ENCODE measurements at regions not wholly inside any gene's neighbourhood (a gene's known extent, or its start where the extent isn't known, plus 50 kb on each side); places are given as distances from the start of the nearest gene placed in this dataset.

- DNase-seq (no peak), ATAC-seq (no peak)
- no peaks in the 10 kb centered on the region for H3K4me1 Mint-ChIP-seq
- no peaks in the 10 kb centered on the region for H3K36me3 Mint-ChIP-seq
- H3K9me3 Mint-ChIP-seq = peaks cover 0 to 34% (median 7%) of the 10 kb centered on the region in 9 donors
- H3K27me3 Mint-ChIP-seq = peaks cover 0 to 4% (median 0%) of the 10 kb centered on the region in 5 donors
- POLR2A ChIA-PET = no interaction called here
- H3K4me3 Mint-ChIP-seq = no peak overlapping the region
- H3K27ac Mint-ChIP-seq = no peak overlapping the region
Observed at GRCh38 chr4:116516711-116517110, 568.7 kb downstream of the TRAM1L1 start.

- peaks cover 0 to 4% (median 0%) of the 10 kb centered on the region in 5 donors for H3K27me3 Mint-ChIP-seq
- H3K27ac Mint-ChIP-seq = no peak overlapping the region
- POLR2A ChIA-PET = no interaction called here
- no peaks in the 10 kb centered on the region for H3K4me1 Mint-ChIP-seq
- no peaks in the 10 kb centered on the region for H3K36me3 Mint-ChIP-seq
- H3K9me3 Mint-ChIP-seq = peaks cover 0 to 34% (median 7%) of the 10 kb centered on the region in 9 donors
- no peak for ATAC-seq
- DNase-seq = no peak
- H3K4me3 Mint-ChIP-seq = no peak overlapping the region
Observed at GRCh38 chr4:116515959-116516358, 569.4 kb downstream of the TRAM1L1 start.

- Mint-ChIP-seq H3K9me3 (peaks cover 0 to 11% (median 5%) of the 10 kb centered on the region in 9 donors), H3K4me1 (no peaks in the 10 kb centered on the region), H3K27ac (no peak overlapping the region), H3K27me3 (peaks cover 0 to 4% (median 0%) of the 10 kb centered on the region in 5 donors), H3K36me3 (no peaks in the 10 kb centered on the region), H3K4me3 (no peak overlapping the region)
- ATAC-seq (no peak), DNase-seq (no peak)
- POLR2A ChIA-PET = interaction anchor here (0.5 kb wide), 1 partner anchor 13 kb away, joined by 4 read pairs; no protein-coding TSS in a partner anchor
Observed at GRCh38 chr4:116512552-116512951, 572.8 kb downstream of the TRAM1L1 start.

- POLR2A ChIA-PET = no interaction called here
- Mint-ChIP-seq H3K9me3 (peaks cover 0 to 12% (median 3%) of the 10 kb centered on the region in 9 donors), H3K4me1 (no peaks in the 10 kb centered on the region), H3K27me3 (no peaks in the 10 kb centered on the region), H3K4me3 (no peak overlapping the region), H3K27ac (no peak overlapping the region), H3K36me3 (no peaks in the 10 kb centered on the region)
- DNase-seq = no peak
- no peak for ATAC-seq
Observed at GRCh38 chr4:116501954-116502353, 583.4 kb downstream of the TRAM1L1 start.

GRCh38 chr4:116500225-116500624 is 585.2 kb downstream of the TRAM1L1 start:
- ATAC-seq (no peak), DNase-seq (no peak)
- Mint-ChIP-seq H3K27me3 (no peaks in the 10 kb centered on the region), H3K4me3 (no peak overlapping the region), H3K9me3 (peaks cover 0 to 10% (median 3%) of the 10 kb centered on the region in 9 donors), H3K27ac (no peak overlapping the region), H3K4me1 (no peaks in the 10 kb centered on the region), H3K36me3 (no peaks in the 10 kb centered on the region)
- POLR2A ChIA-PET = no interaction called here

- Mint-ChIP-seq H3K4me1 (no peaks in the 10 kb centered on the region), H3K9me3 (peaks cover 0 to 29% (median 5%) of the 10 kb centered on the region in 9 donors), H3K4me3 (no peak overlapping the region), H3K27me3 (no peaks in the 10 kb centered on the region), H3K36me3 (no peaks in the 10 kb centered on the region), H3K27ac (no peak overlapping the region)
- no peak for DNase-seq
- POLR2A ChIA-PET = no interaction called here
- no peak for ATAC-seq
Observed at GRCh38 chr4:116489739-116490138, 595.6 kb downstream of the TRAM1L1 start.

GRCh38 chr4:116486401-116486800 is 599.0 kb downstream of the TRAM1L1 start:
- Mint-ChIP-seq H3K9me3 (peaks cover 0 to 38% (median 2%) of the 10 kb centered on the region in 9 donors), H3K4me1 (no peaks in the 10 kb centered on the region), H3K4me3 (no peak overlapping the region), H3K27ac (no peak overlapping the region), H3K27me3 (no peaks in the 10 kb centered on the region), H3K36me3 (no peaks in the 10 kb centered on the region)
- DNase-seq (no peak), ATAC-seq (no peak)
- POLR2A ChIA-PET = no interaction called here

GRCh38 chr4:116480546-116480945 is 604.8 kb downstream of the TRAM1L1 start:
- DNase-seq (no peak), ATAC-seq (no peak)
- H3K4me3 Mint-ChIP-seq = no peak overlapping the region
- H3K9me3 Mint-ChIP-seq = peaks cover 0 to 20% (median 3%) of the 10 kb centered on the region in 9 donors
- no peak overlapping the region for H3K27ac Mint-ChIP-seq
- no peaks in the 10 kb centered on the region for H3K27me3 Mint-ChIP-seq
- POLR2A ChIA-PET = no interaction called here
- no peaks in the 10 kb centered on the region for H3K4me1 Mint-ChIP-seq
- no peaks in the 10 kb centered on the region for H3K36me3 Mint-ChIP-seq

- Mint-ChIP-seq H3K4me3 (no peak overlapping the region), H3K36me3 (no peaks in the 10 kb centered on the region), H3K4me1 (no peaks in the 10 kb centered on the region), H3K27me3 (no peaks in the 10 kb centered on the region), H3K9me3 (peaks cover 0 to 16% (median 0%) of the 10 kb centered on the region in 9 donors), H3K27ac (no peak overlapping the region)
- DNase-seq (peak in 1 of 10 donors; percentile 2), ATAC-seq (no peak)
- POLR2A ChIA-PET = no interaction called here
Observed at GRCh38 chr4:116478343-116478742, 607.0 kb downstream of the TRAM1L1 start.

- Mint-ChIP-seq H3K36me3 (no peaks in the 10 kb centered on the region), H3K27me3 (peaks cover 0 to 1% (median 0%) of the 10 kb centered on the region in 5 donors), H3K27ac (no peak overlapping the region), H3K9me3 (peaks cover 0 to 10% (median 0%) of the 10 kb centered on the region in 9 donors), H3K4me3 (no peak overlapping the region), H3K4me1 (no peaks in the 10 kb centered on the region)
- DNase-seq (no peak), ATAC-seq (no peak)
- POLR2A ChIA-PET = no interaction called here
Observed at GRCh38 chr4:116469582-116469981, 615.8 kb downstream of the TRAM1L1 start.

- ATAC-seq (no peak), DNase-seq (no peak)
- no peaks in the 10 kb centered on the region for H3K27me3 Mint-ChIP-seq
- H3K4me3 Mint-ChIP-seq = no peak overlapping the region
- H3K4me1 Mint-ChIP-seq = no peaks in the 10 kb centered on the region
- peaks cover 0 to 2% (median 0%) of the 10 kb centered on the region in 9 donors for H3K9me3 Mint-ChIP-seq
- H3K27ac Mint-ChIP-seq = no peak overlapping the region
- POLR2A ChIA-PET = no interaction called here
- no peaks in the 10 kb centered on the region for H3K36me3 Mint-ChIP-seq
Observed at GRCh38 chr4:116453127-116453526, 632.2 kb downstream of the TRAM1L1 start.

GRCh38 chr4:116449764-116450163 is 635.6 kb downstream of the TRAM1L1 start:
- Mint-ChIP-seq H3K36me3 (no peaks in the 10 kb centered on the region), H3K4me1 (no peaks in the 10 kb centered on the region), H3K27me3 (no peaks in the 10 kb centered on the region), H3K4me3 (no peak overlapping the region), H3K9me3 (peaks cover 0 to 2% (median 0%) of the 10 kb centered on the region in 9 donors), H3K27ac (no peak overlapping the region)
- DNase-seq (no peak), ATAC-seq (no peak)
- POLR2A ChIA-PET = no interaction called here

- POLR2A ChIA-PET = no interaction called here
- no peak for ATAC-seq
- Mint-ChIP-seq H3K9me3 (peaks cover 0 to 2% (median 0%) of the 10 kb centered on the region in 9 donors), H3K4me3 (no peak overlapping the region), H3K27ac (no peak overlapping the region), H3K36me3 (no peaks in the 10 kb centered on the region), H3K27me3 (no peaks in the 10 kb centered on the region), H3K4me1 (no peaks in the 10 kb centered on the region)
- no peak for DNase-seq
Observed at GRCh38 chr4:116444117-116444516, 641.3 kb downstream of the TRAM1L1 start.

- Mint-ChIP-seq H3K27ac (no peak overlapping the region), H3K4me3 (no peak overlapping the region), H3K4me1 (no peaks in the 10 kb centered on the region), H3K36me3 (no peaks in the 10 kb centered on the region), H3K27me3 (no peaks in the 10 kb centered on the region), H3K9me3 (peaks cover 0 to 2% (median 0%) of the 10 kb centered on the region in 9 donors)
- POLR2A ChIA-PET = no interaction called here
- ATAC-seq = no peak
- DNase-seq = no peak
Observed at GRCh38 chr4:116438981-116439729, 646.2 kb downstream of the TRAM1L1 start.

All from naive thymus-derived CD8-positive, alpha-beta T cell (primary cell).